Mucosa of stomach (tissue), 1 donor: ENCODE measurements at regions not wholly inside any gene's neighbourhood (a gene's known extent, or its start where the extent isn't known, plus 50 kb on each side); places are given as distances from the start of the nearest gene placed in this dataset.

Experiments
- H3K27me3 ChIP-seq: one replicate; pipeline ENCODE4 v1.7.0; 2013; ENCODE audit warnings: mild to moderate bottlenecking, low read length; ENCODE audit not compliant: control insufficient read depth, insufficient read depth
- H3K36me3 ChIP-seq: one replicate; pipeline ENCODE4 v1.7.0; 2013; ENCODE audit warnings: low read length; ENCODE audit not compliant: control insufficient read depth, insufficient read depth
- H3K4me1 ChIP-seq: one replicate; pipeline ENCODE4 v1.7.0; 2013; ENCODE audit warnings: mild to moderate bottlenecking, low read length; ENCODE audit not compliant: control insufficient read depth, insufficient read depth
- H3K4me3 ChIP-seq: one replicate; pipeline ENCODE4 v1.7.0; 2013; ENCODE audit warnings: low read length
- H3K9ac ChIP-seq: one replicate; pipeline ENCODE4 v1.7.0; 2013; ENCODE audit warnings: mild to moderate bottlenecking, low read length, moderate library complexity
- H3K9me3 ChIP-seq: one replicate; pipeline ENCODE4 v1.7.0; 2013; ENCODE audit warnings: mild to moderate bottlenecking, low read length, moderate library complexity; ENCODE audit not compliant: control insufficient read depth
- donor health status: Pancreatic carcinoma.

DNA sequence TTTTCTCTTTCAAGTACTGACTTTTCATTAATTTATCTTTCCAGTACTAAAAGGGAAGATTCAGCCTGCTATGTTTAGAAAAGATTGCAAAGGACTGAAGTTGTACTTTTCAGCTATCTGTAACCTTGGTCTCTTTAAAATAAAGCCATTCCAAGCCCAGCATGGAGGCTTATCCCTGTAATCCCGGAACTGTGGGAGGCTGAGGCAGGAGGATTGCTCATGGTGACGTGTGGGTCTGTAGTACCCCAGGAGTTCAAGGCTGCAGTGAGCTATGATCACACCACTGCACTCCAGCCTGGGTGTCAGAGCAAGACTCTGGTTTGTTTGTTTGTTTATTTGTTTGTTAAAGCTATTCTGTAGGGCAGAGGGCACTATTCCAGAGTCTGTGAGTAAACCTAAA lies 50.6 kb upstream of the TMEM170B start:
- Histone ChIP-seq H3K9ac (no peak overlapping the region), H3K27me3 (no peaks in the 10 kb centered on the region), H3K4me1 (no peaks in the 10 kb centered on the region), H3K4me3 (no peak overlapping the region), H3K36me3 (no peaks in the 10 kb centered on the region), H3K9me3 (no peaks in the 10 kb centered on the region)

DNA sequence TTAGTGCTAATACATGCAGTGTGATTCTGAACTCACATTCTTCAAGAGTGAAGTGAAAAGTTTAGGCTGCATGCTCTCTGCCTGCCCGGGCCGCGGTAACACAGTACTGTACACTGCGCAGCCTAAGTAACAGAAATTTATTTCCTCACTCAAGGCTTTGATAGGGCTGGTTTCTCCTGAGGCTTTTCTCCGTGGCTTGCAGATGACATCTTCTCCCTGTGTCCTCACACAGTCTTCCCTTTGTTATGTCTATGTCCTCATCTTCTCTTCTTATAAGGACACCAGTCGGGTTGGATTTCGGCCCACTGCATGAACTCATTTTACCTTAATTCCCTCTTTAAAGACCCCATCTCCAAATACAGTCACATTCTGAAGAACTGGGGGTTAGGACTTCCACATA lies 51.1 kb upstream of the TMEM170B start:
- Histone ChIP-seq H3K27me3 (no peaks in the 10 kb centered on the region), H3K4me3 (no peak overlapping the region), H3K9ac (no peak overlapping the region), H3K36me3 (no peaks in the 10 kb centered on the region), H3K4me1 (no peaks in the 10 kb centered on the region), H3K9me3 (no peaks in the 10 kb centered on the region)

GRCh38 chr6:11486051-11486450 lies 51.5 kb upstream of the TMEM170B start:
- Histone ChIP-seq H3K27me3 (no peaks in the 10 kb centered on the region), H3K36me3 (no peaks in the 10 kb centered on the region), H3K9ac (no peak overlapping the region), H3K4me1 (no peaks in the 10 kb centered on the region), H3K9me3 (no peaks in the 10 kb centered on the region), H3K4me3 (no peak overlapping the region)

DNA sequence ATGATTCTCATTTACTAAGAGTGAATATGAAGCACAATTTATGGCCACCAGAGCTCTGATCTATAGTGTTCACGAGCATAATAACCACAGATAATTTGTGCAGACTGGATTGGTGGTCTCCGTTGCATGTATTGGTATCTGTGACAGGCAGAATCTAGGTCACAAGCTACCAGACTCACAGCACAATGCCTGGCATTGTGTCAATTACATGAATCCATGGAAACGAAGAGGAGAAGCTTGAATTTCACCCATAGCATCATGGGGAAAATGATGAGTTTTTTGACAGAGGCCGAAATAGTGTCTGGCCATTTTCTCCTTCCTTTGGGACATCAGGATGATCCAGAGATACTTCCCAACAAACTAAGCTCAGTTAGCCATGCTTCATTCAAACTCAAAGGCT lies 52.3 kb upstream of the TMEM170B start:
- no peaks in the 10 kb centered on the region for H3K27me3 ChIP-seq
- H3K4me3 ChIP-seq, result no peak overlapping the region
- no peaks in the 10 kb centered on the region for H3K9me3 ChIP-seq
- H3K4me1 ChIP-seq, result no peaks in the 10 kb centered on the region
- no peaks in the 10 kb centered on the region for H3K36me3 ChIP-seq
- no peak overlapping the region for H3K9ac ChIP-seq

- no peaks in the 10 kb centered on the region for H3K4me1 ChIP-seq
- no peak overlapping the region for H3K9ac ChIP-seq
- H3K36me3 ChIP-seq, result no peaks in the 10 kb centered on the region
Observed at GRCh38 chr6:11484441-11484840, 53.1 kb upstream of the TMEM170B start.

GRCh38 chr6:11482616-11483015 lies 54.9 kb upstream of the TMEM170B start:
- no peak overlapping the region for H3K9ac ChIP-seq

More at GRCh38 chr6:11484441-11484840, 53.1 kb upstream of the TMEM170B start:
- Histone ChIP-seq H3K27me3 (no peaks in the 10 kb centered on the region), H3K4me3 (no peak overlapping the region), H3K9me3 (no peaks in the 10 kb centered on the region)

GRCh38 chr6:11480541-11480940 lies 57.0 kb upstream of the TMEM170B start:
- no peaks in the 10 kb centered on the region for H3K9me3 ChIP-seq
- no peaks in the 10 kb centered on the region for H3K27me3 ChIP-seq
- no peaks in the 10 kb centered on the region for H3K4me1 ChIP-seq
- H3K9ac ChIP-seq, result no peak overlapping the region
- H3K36me3 ChIP-seq, result no peaks in the 10 kb centered on the region
- no peak overlapping the region for H3K4me3 ChIP-seq

More at GRCh38 chr6:11482616-11483015, 54.9 kb upstream of the TMEM170B start:
- H3K4me1 ChIP-seq, result no peaks in the 10 kb centered on the region
- no peak overlapping the region for H3K4me3 ChIP-seq
- no peaks in the 10 kb centered on the region for H3K27me3 ChIP-seq
- no peaks in the 10 kb centered on the region for H3K36me3 ChIP-seq
- no peaks in the 10 kb centered on the region for H3K9me3 ChIP-seq

DNA sequence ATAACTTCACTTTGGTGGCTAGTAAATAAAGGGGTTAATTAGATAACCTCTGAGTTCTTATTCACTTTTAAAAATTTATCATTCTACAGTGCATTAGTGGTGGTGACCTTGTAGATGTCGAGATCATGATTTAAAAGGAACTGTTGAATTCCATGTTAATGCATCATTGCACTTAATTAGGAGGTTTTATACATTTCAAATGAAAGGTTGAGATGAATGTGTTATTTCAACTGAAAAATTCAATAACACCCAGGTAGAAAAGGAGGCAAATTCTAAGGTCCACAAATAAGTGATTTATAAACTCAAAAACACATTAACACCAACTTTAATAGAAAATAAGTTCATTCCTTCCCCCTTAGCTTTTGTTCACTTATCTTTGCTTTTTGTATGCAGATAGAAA lies 58.3 kb upstream of the TMEM170B start:
- Histone ChIP-seq H3K9ac (no peak overlapping the region), H3K9me3 (no peaks in the 10 kb centered on the region), H3K4me1 (no peaks in the 10 kb centered on the region), H3K4me3 (no peak overlapping the region), H3K36me3 (no peaks in the 10 kb centered on the region), H3K27me3 (no peaks in the 10 kb centered on the region)

DNA sequence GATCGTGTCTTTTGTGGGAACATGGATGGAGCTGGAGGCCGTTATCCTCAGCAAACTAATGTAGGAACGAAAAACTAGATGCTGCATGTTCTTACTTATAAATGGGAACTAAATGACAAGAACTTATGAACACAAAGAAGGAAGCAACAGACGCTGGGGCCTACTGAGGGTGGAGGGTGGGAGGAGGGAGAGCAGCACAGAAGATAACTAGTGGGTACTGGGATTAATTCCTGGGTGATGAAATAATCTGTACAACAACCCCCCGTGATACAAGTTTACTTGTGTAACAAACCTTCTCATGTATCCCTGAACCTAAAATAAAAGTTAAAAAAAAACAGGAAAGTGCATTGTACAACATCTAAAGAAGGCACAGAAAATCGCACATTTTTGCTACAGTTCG lies 59.0 kb upstream of the TMEM170B start:
- Histone ChIP-seq H3K4me1 (no peaks in the 10 kb centered on the region), H3K36me3 (no peaks in the 10 kb centered on the region), H3K9ac (no peak overlapping the region)

DNA sequence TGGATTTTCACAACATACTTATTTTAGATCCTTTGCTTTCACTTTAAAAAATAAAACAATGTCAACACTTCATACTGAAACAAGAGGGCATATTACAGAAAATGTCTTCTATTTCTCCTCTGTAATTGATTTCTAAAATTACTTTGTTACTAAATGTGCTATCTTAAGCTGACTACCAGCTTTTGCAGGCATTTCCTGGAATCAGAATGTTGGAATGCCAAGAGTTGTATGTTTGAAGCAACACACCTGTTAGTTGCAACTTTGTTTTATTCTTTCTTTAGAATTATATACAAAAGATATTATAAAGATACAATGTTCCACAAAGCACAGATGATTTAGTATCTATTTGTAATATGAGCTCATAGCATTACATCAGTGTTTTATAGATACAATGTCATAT lies 62.5 kb upstream of the TMEM170B start:
- H3K9me3 ChIP-seq, result no peaks in the 10 kb centered on the region

More for the DNA sequence above, 59.0 kb upstream of the TMEM170B start:
- Histone ChIP-seq H3K27me3 (no peaks in the 10 kb centered on the region), H3K9me3 (no peaks in the 10 kb centered on the region), H3K4me3 (no peak overlapping the region)

GRCh38 chr6:11473008-11473740 lies 64.4 kb upstream of the TMEM170B start:
- Histone ChIP-seq H3K27me3 (no peaks in the 10 kb centered on the region), H3K36me3 (no peaks in the 10 kb centered on the region), H3K4me3 (no peak overlapping the region), H3K4me1 (no peaks in the 10 kb centered on the region), H3K9me3 (no peaks in the 10 kb centered on the region), H3K9ac (no peak overlapping the region)

More for the DNA sequence above, 62.5 kb upstream of the TMEM170B start:
- no peaks in the 10 kb centered on the region for H3K36me3 ChIP-seq
- no peaks in the 10 kb centered on the region for H3K4me1 ChIP-seq
- H3K27me3 ChIP-seq, result no peaks in the 10 kb centered on the region
- no peak overlapping the region for H3K9ac ChIP-seq
- H3K4me3 ChIP-seq, result no peak overlapping the region

- H3K9me3 ChIP-seq, result no peaks in the 10 kb centered on the region
- H3K36me3 ChIP-seq, result no peaks in the 10 kb centered on the region
- no peaks in the 10 kb centered on the region for H3K4me1 ChIP-seq
- no peak overlapping the region for H3K4me3 ChIP-seq
- H3K27me3 ChIP-seq, result no peaks in the 10 kb centered on the region
- H3K9ac ChIP-seq, result no peak overlapping the region
Observed at GRCh38 chr6:11471261-11471660, 66.3 kb upstream of the TMEM170B start.

- no peaks in the 10 kb centered on the region for H3K36me3 ChIP-seq
- H3K4me3 ChIP-seq, result no peak overlapping the region
- no peaks in the 10 kb centered on the region for H3K4me1 ChIP-seq
- no peaks in the 10 kb centered on the region for H3K27me3 ChIP-seq
- H3K9ac ChIP-seq, result no peak overlapping the region
- H3K9me3 ChIP-seq, result no peaks in the 10 kb centered on the region
Observed at GRCh38 chr6:11469684-11470083, 67.9 kb upstream of the TMEM170B start.
